OCI-LY7 (cell line): ENCODE measurements at regions not wholly inside any gene's neighbourhood (a gene's known extent, or its start where the extent isn't known, plus 50 kb on each side); places are given as distances from the start of the nearest gene placed in this dataset.

Experiments
- BruUV-seq: library from RNA; stranded (reverse); fragments of 400-500 nt; replicated peaks from 2 replicates; lab custom pipeline; 2021; lab: Mats Ljungman, UMichigan
- CTCF ChIA-PET: fragments of 300-600 bp; sonication (Branson Sonifier 250); formaldehyde crosslinking; loops from one replicate; lab custom pipeline; 2022; ENCODE audit warnings: antibody characterized with exemption; ENCODE audit not compliant: unreplicated experiment; lab: Charles Lee
- POLR2A ChIA-PET: fragments of 300-600 bp; sonication (Branson Sonifier 250); formaldehyde crosslinking; loops from one replicate; lab custom pipeline; 2022; ENCODE audit warnings: antibody characterized with exemption; lab: Charles Lee
- DNase-seq: peaks from one replicate; pipeline ENCODE4 v3.0.0-alpha.2; 2015; ENCODE audit warnings: low spot score
- H2AFZ ChIP-seq: fragments of 200-600 bp; sonication (generic), shearing (Covaris generic); 2 replicates; pipeline ENCODE4 v1.6.1; 2014; ENCODE audit warnings: mild to moderate bottlenecking, antibody characterized with exemption, low read length, moderate library complexity
- H3K27ac ChIP-seq: fragments of 200-600 bp; sonication (generic); 2 replicates; pipeline ENCODE4 v1.5.1; 2014; ENCODE audit warnings: mixed run types, low read depth, mild to moderate bottlenecking, moderate library complexity, low read length, inconsistent platforms; ENCODE audit not compliant: poor library complexity, severe bottlenecking
- H3K36me3 ChIP-seq: fragments of 200-600 bp; sonication (generic); 2 replicates; pipeline ENCODE4 v1.6.1; 2014; ENCODE audit warnings: mild to moderate bottlenecking, antibody characterized with exemption, low read length, moderate library complexity, mixed read lengths; ENCODE audit not compliant: insufficient read depth
- H3K4me1 ChIP-seq: fragments of 200-600 bp; sonication (generic); 2 replicates; pipeline ENCODE4 v1.5.1; 2014; ENCODE audit warnings: mild to moderate bottlenecking, low read length; ENCODE audit not compliant: insufficient read depth, poor library complexity, severe bottlenecking
- H3K4me2 ChIP-seq: fragments of 200-600 bp; sonication (generic); 2 replicates; pipeline ENCODE4 v1.6.1; 2014; ENCODE audit warnings: mild to moderate bottlenecking, low read length
- H3K4me3 ChIP-seq: fragments of 200-600 bp; sonication (generic); 2 replicates; pipeline ENCODE4 v1.5.1; 2014; ENCODE audit warnings: mild to moderate bottlenecking, low read depth, low read length; ENCODE audit not compliant: poor library complexity, severe bottlenecking
- H3K79me2 ChIP-seq: fragments of 200-600 bp; sonication (generic); 2 replicates; pipeline ENCODE4 v1.6.1; 2016; ENCODE audit warnings: low read depth, mild to moderate bottlenecking, low read length, moderate library complexity, mixed read lengths; ENCODE audit not compliant: insufficient read depth
- H3K9me2 ChIP-seq: fragments of 200-600 bp; sonication (generic); 2 replicates; pipeline ENCODE4 v1.6.1; 2016; ENCODE audit warnings: mild to moderate bottlenecking, low read length, mixed read lengths; ENCODE audit not compliant: insufficient read depth
- H3K9me3 ChIP-seq: fragments of 200-600 bp; sonication (generic); 2 replicates; pipeline ENCODE4 v1.6.1; 2014; ENCODE audit warnings: mild to moderate bottlenecking, mixed run types, low read length, mixed read lengths
- H4K20me1 ChIP-seq: fragments of 200-600 bp; sonication (generic); 2 replicates; pipeline ENCODE4 v1.6.1; 2014; ENCODE audit warnings: mild to moderate bottlenecking, antibody characterized with exemption, low read length, moderate library complexity, mixed read lengths; ENCODE audit not compliant: insufficient read depth
- EZH2phosphoT487 ChIP-seq: fragments of 200-600 bp; sonication (generic); IDR thresholded peaks from 2 replicates; pipeline ENCODE4 v1.6.1; 2018; ENCODE audit warnings: low read depth, borderline replicate concordance, mild to moderate bottlenecking, mixed run types, antibody characterized with exemption, low read length, moderate library complexity, mixed read lengths
- intact Hi-C: fragments of 100-400 bp; cut with micrococcal nuclease; formaldehyde crosslinking; loops from one replicate; pipeline ENCODE4 v1.10.0; 2022; ENCODE audit not compliant: unreplicated experiment
- TF ChIP-seq, protein P1 (sequence below): fragments of 200-600 bp; sonication (generic); conservative IDR thresholded peaks from 2 replicates; pipeline ENCODE4 v1.5.1; 2014; ENCODE audit warnings: mild to moderate bottlenecking, antibody characterized with exemption, low read length, moderate library complexity, mixed read lengths

DNA sequence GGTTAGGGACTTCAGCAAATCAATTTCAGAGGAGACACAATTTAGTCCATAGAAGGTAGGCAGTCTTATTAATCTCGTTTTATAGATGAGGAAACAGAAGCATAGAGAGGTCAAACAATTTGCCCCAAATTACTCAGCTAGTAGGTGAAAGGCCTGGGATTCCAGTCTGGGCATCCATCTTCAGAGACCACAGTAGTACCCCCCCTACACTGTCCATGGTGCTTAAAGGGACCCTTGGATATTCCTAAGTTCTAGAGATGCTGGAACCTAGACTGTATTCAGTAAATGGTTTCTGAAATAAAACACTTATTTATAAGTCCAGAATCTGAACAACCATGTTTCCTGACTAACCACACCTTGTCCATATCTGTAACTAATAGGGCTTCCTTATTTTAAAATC, 174.8 kb downstream of the CEP135 start:
- no peak for DNase-seq
- ChIA-PET CTCF (no interaction called here), POLR2A (interaction anchor here (1.8 kb wide), 1 partner anchor 7 kb away, joined by 4 read pairs; no protein-coding TSS in a partner anchor)
- no peaks in the 10 kb centered on the region for H3K9me2 ChIP-seq
- no peak overlapping the region for H3K4me2 ChIP-seq
- intact Hi-C loops, result no loop called here
- no peaks in the 10 kb centered on the region for H3K36me3 ChIP-seq
- no peak overlapping the region for H3K4me3 ChIP-seq
- H3K79me2 ChIP-seq, result no peaks in the 10 kb centered on the region
- no peaks in the 10 kb centered on the region for H3K4me1 ChIP-seq
- no peak overlapping the region for H3K27ac ChIP-seq
- no peak for TF ChIP-seq EZH2phosphoT487
- TF ChIP-seq, protein P1, sequence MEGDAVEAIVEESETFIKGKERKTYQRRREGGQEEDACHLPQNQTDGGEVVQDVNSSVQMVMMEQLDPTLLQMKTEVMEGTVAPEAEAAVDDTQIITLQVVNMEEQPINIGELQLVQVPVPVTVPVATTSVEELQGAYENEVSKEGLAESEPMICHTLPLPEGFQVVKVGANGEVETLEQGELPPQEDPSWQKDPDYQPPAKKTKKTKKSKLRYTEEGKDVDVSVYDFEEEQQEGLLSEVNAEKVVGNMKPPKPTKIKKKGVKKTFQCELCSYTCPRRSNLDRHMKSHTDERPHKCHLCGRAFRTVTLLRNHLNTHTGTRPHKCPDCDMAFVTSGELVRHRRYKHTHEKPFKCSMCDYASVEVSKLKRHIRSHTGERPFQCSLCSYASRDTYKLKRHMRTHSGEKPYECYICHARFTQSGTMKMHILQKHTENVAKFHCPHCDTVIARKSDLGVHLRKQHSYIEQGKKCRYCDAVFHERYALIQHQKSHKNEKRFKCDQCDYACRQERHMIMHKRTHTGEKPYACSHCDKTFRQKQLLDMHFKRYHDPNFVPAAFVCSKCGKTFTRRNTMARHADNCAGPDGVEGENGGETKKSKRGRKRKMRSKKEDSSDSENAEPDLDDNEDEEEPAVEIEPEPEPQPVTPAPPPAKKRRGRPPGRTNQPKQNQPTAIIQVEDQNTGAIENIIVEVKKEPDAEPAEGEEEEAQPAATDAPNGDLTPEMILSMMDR, result no peak
- no peaks in the 10 kb centered on the region for H3K9me3 ChIP-seq
- no TSS peak for BruUV-seq
- H2AFZ ChIP-seq, result no peak overlapping the region
- no peaks in the 10 kb centered on the region for H4K20me1 ChIP-seq

DNA sequence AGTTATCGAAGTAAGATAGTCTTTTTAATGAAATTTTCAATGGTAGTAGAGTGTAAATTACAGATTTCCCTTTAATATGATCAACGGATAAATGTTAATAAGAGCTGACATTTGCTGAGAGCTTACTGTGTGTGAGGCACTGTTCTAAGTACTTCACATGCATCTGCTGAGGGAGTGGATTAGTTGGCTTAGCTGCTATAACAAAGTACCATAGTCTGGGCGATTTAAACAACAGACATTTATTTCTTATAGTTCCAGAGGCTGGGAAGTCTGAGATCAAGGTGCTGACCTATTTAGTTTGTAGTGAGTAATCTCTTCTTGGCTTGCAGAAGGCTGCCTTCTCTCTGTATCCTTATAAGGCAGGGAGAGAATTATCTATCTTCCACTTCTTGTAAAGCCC, 174.3 kb downstream of the CEP135 start:
- Histone ChIP-seq H3K27ac (no peak overlapping the region), H3K36me3 (no peaks in the 10 kb centered on the region), H3K4me1 (no peaks in the 10 kb centered on the region), H3K9me2 (no peaks in the 10 kb centered on the region), H3K9me3 (no peaks in the 10 kb centered on the region), H3K4me3 (no peak overlapping the region), H3K4me2 (no peak overlapping the region), H3K79me2 (no peaks in the 10 kb centered on the region), H2AFZ (no peak overlapping the region), H4K20me1 (no peaks in the 10 kb centered on the region)
- CTCF ChIA-PET, result no interaction called here
- no peak for DNase-seq
- no TSS peak for BruUV-seq
- intact Hi-C loops, result no loop called here
- POLR2A ChIA-PET, result interaction anchor here (1.8 kb wide), 1 partner anchor 8 kb away, joined by 4 read pairs; no protein-coding TSS in a partner anchor
- TF ChIP-seq EZH2phosphoT487, result no peak
- TF ChIP-seq, protein P1, result no peak

DNA sequence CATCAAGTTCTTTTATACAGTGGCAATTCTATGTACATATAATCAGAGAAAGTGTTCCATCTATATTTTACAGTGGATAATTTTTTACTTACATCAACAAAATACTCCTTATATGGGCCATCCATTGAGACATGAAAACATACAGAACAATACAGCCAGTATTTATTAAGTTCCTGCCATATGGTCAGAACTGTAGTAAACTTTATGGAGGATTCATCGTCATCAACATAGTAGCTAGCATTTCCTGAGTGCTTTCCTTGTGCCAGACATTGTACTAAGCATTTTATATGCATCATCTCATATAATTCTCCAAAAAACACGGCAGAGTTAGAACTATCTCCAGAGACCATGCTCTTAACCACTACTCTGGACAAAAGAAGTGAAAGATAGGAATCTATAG, 170.1 kb downstream of the CEP135 start:
- POLR2A ChIA-PET, result interaction anchor here (1.2 kb wide), 1 partner anchor 26 kb away, joined by 3 read pairs; no protein-coding TSS in a partner anchor
- no peak for DNase-seq

More for the DNA sequence above, 170.1 kb downstream of the CEP135 start:
- Histone ChIP-seq H2AFZ (no peak overlapping the region), H4K20me1 (no peaks in the 10 kb centered on the region), H3K79me2 (no peaks in the 10 kb centered on the region), H3K9me3 (no peaks in the 10 kb centered on the region), H3K9me2 (no peaks in the 10 kb centered on the region), H3K4me1 (peaks cover 10% of the 10 kb centered on the region), H3K36me3 (no peaks in the 10 kb centered on the region), H3K4me2 (no peak overlapping the region), H3K27ac (no peak overlapping the region), H3K4me3 (no peak overlapping the region)
- TF ChIP-seq, protein P1, result no peak
- TF ChIP-seq EZH2phosphoT487, result no peak
- CTCF ChIA-PET, result no interaction called here
- intact Hi-C loops, result no loop called here
- no TSS peak for BruUV-seq
